Esophagus muscularis mucosa (tissue), 4 donors: ENCODE measurements at regions not wholly inside any gene's neighbourhood (a gene's known extent, or its start where the extent isn't known, plus 50 kb on each side); places are given as distances from the start of the nearest gene placed in this dataset.

Experiments
- CTCF ChIP-seq, 3 experiments: fragments of 200-600 bp in 2 of 3; fragments of 450-650 bp in 1 of 3; sonication (generic) in 2 of 3; IDR thresholded peaks; one replicate each; pipeline ENCODE4 v1.5.1; 2017 to 2019; ENCODE audit warnings: antibody characterized with exemption in 3 of 3, mild to moderate bottlenecking in 2 of 3, moderate library complexity in 1 of 3
- EP300 ChIP-seq: sonication (generic); formaldehyde crosslinking; IDR thresholded peaks from one replicate; pipeline ENCODE4 v1.6.1; 2017; ENCODE audit warnings: antibody characterized with exemption
- POLR2A ChIP-seq: fragments of 450-650 bp; IDR thresholded peaks from one replicate; pipeline ENCODE4 v1.6.1; 2017; ENCODE audit warnings: antibody characterized with exemption, moderate library complexity, mild to moderate bottlenecking, low read depth
- POLR2AphosphoS5 ChIP-seq, 2 donors: sonication (generic); formaldehyde crosslinking; IDR thresholded peaks; one replicate each; pipeline ENCODE4 v1.6.1; 2017; ENCODE audit warnings: antibody characterized with exemption in 2 of 2

GRCh38 chr4:10364194-10364593, 93.0 kb downstream of the ZNF518B start:
- TF ChIP-seq CTCF (IDR thresholded peaks at IDR 0.05) (no peak), POLR2A (no peak), EP300 (no peak), POLR2AphosphoS5 (IDR thresholded peaks at IDR 0.05) (no peak)
